Panc1 (cell line): ENCODE measurements at regions not wholly inside any gene's neighbourhood (a gene's known extent, or its start where the extent isn't known, plus 50 kb on each side); places are given as distances from the start of the nearest gene placed in this dataset.

ENCODE experiments used
- ATAC-seq: fragments of 200-7000 bp; cut with Tn5 transposase; 2 replicates; pipeline ENCODE4 v1.9.1; 2020; ENCODE audit warnings: mild to moderate bottlenecking, moderate library complexity
- BruUV-seq: library from RNA; stranded (reverse); fragments of 400-500 nt; replicated peaks from 2 replicates; lab custom pipeline; 2021; lab: Mats Ljungman, UMichigan
- CTCF ChIA-PET: fragments of 300-600 bp; sonication (Branson Sonifier 250); formaldehyde crosslinking; loops from one replicate; lab custom pipeline; 2022; ENCODE audit warnings: antibody characterized with exemption; lab: Charles Lee
- POLR2A ChIA-PET: fragments of 300-600 bp; sonication (Branson Sonifier 250); formaldehyde crosslinking; loops from one replicate; lab custom pipeline; 2022; ENCODE audit warnings: antibody characterized with exemption; lab: Charles Lee
- DNase-seq: peaks from one replicate; pipeline ENCODE4 v3.0.0-alpha.2; 2010; ENCODE audit warnings: low read depth, low spot score
- H3K27ac ChIP-seq: 2 replicates; pipeline ENCODE4 v1.5.1; 2011; ENCODE audit warnings: mild to moderate bottlenecking, low read length, inconsistent platforms
- H3K27me3 ChIP-seq: fragments of 200-500 bp; sonication (Bioruptor generic); 2 replicates; pipeline ENCODE4 v1.6.0; 2014; ENCODE audit warnings: low read length, inconsistent platforms; ENCODE audit not compliant: control insufficient read depth, insufficient read depth
- H3K36me3 ChIP-seq: fragments of 200-500 bp; sonication (Bioruptor generic); 2 replicates; pipeline ENCODE4 v1.5.1; 2014; ENCODE audit warnings: inconsistent platforms, mild to moderate bottlenecking, low read length, moderate library complexity; ENCODE audit not compliant: control insufficient read depth, insufficient read depth
- H3K4me1 ChIP-seq: 2 replicates; pipeline ENCODE4 v1.5.1; 2011; ENCODE audit warnings: inconsistent platforms, mild to moderate bottlenecking, low read length, moderate library complexity; ENCODE audit not compliant: control insufficient read depth, insufficient read depth
- H3K4me3 ChIP-seq, 2 experiments: 2 replicates each; pipeline ENCODE4 v1.5.1; 2011 to 2012; ENCODE audit warnings: low read depth in 2 of 2, low read length in 2 of 2, mild to moderate bottlenecking in 2 of 2, inconsistent platforms in 1 of 2, moderate library complexity in 1 of 2
- H3K9me3 ChIP-seq: fragments of 200-500 bp; sonication (Bioruptor generic); 2 replicates; pipeline ENCODE4 v1.5.1; 2014; ENCODE audit warnings: low read depth, mild to moderate bottlenecking, inconsistent platforms, low read length, moderate library complexity; ENCODE audit not compliant: control insufficient read depth, insufficient read depth
- POLR2AphosphoS5 ChIP-seq: IDR thresholded peaks from 2 replicates; pipeline ENCODE4 v1.6.1; 2012; ENCODE audit warnings: mild to moderate bottlenecking, low read depth, low read length, moderate library complexity
- SIN3A ChIP-seq: IDR thresholded peaks from 2 replicates; pipeline ENCODE4 v1.6.1; 2012; ENCODE audit warnings: low read depth, mild to moderate bottlenecking, low read length, moderate library complexity, borderline replicate concordance; ENCODE audit not compliant: insufficient read depth
- TCF7L2 ChIP-seq: IDR thresholded peaks from 2 replicates; pipeline ENCODE4 v1.6.1; 2011; ENCODE audit warnings: mild to moderate bottlenecking, low read depth, low read length, inconsistent platforms
- in situ Hi-C: cut with HindIII; loops from 2 replicates; pipeline ENCODE4 v1.10.0; 2016; ENCODE audit warnings: low sequenced_read_pairs, low pct_unique_long_range_greater_than_20kb
- intact Hi-C: fragments of 100-400 bp; cut with micrococcal nuclease; formaldehyde crosslinking; loops from one replicate; pipeline ENCODE4 v1.10.0; 2022; ENCODE audit not compliant: unreplicated experiment
- TF ChIP-seq, protein P1 (sequence below), 2 experiments: IDR thresholded peaks; 2 replicates each; pipeline ENCODE4 v1.6.1; 2011 to 2012; ENCODE audit warnings: low read depth in 2 of 2, control low read depth in 1 of 2, low read length in 1 of 2, mild to moderate bottlenecking in 1 of 2, moderate library complexity in 1 of 2; ENCODE audit not compliant: insufficient read depth in 1 of 2
- TF ChIP-seq, protein P2 (sequence below): fragments of 450-650 bp; IDR thresholded peaks from 2 replicates; pipeline ENCODE4 v1.5.1; 2017; ENCODE audit warnings: mild to moderate bottlenecking

DNA sequence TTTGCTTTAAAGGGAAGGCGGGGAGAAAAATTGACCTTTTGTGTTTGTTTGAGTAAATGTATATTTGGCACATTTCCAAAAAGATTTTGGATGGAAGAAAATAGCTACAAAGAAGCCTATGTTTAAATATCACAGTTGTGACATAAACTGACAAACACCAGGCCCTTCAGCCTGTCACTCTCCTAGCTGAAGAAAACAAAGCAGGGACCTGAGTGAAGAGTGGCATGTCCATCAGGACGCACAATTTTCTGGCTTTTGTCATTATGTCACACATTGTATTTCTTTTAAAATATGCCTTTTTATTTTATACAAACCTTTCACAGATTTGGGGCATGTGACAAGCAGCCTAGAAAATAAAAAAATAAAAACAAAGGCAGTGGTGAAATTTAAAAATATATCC is 241.2 kb downstream of the OGFRL1 start:
- intact Hi-C loops (no loop called here), in situ Hi-C loops (no loop called here)
- Histone ChIP-seq H3K27me3 (peaks cover 6% of the 10 kb centered on the region; the same call in 1 of the 2 replicates), H3K27ac (no peak overlapping the region), H3K4me3 (no peak overlapping the region), H3K4me1 (no peaks in the 10 kb centered on the region), H3K36me3 (no peaks in the 10 kb centered on the region), H3K9me3 (no peaks in the 10 kb centered on the region)
- no peak for ATAC-seq
- DNase-seq = no peak
- ChIA-PET POLR2A (no interaction called here), CTCF (no interaction called here)
- TF ChIP-seq, protein P1, sequence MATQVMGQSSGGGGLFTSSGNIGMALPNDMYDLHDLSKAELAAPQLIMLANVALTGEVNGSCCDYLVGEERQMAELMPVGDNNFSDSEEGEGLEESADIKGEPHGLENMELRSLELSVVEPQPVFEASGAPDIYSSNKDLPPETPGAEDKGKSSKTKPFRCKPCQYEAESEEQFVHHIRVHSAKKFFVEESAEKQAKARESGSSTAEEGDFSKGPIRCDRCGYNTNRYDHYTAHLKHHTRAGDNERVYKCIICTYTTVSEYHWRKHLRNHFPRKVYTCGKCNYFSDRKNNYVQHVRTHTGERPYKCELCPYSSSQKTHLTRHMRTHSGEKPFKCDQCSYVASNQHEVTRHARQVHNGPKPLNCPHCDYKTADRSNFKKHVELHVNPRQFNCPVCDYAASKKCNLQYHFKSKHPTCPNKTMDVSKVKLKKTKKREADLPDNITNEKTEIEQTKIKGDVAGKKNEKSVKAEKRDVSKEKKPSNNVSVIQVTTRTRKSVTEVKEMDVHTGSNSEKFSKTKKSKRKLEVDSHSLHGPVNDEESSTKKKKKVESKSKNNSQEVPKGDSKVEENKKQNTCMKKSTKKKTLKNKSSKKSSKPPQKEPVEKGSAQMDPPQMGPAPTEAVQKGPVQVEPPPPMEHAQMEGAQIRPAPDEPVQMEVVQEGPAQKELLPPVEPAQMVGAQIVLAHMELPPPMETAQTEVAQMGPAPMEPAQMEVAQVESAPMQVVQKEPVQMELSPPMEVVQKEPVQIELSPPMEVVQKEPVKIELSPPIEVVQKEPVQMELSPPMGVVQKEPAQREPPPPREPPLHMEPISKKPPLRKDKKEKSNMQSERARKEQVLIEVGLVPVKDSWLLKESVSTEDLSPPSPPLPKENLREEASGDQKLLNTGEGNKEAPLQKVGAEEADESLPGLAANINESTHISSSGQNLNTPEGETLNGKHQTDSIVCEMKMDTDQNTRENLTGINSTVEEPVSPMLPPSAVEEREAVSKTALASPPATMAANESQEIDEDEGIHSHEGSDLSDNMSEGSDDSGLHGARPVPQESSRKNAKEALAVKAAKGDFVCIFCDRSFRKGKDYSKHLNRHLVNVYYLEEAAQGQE (IDR thresholded peaks at IDR 0.05; ENCODE audit: insufficient read depth in 1 of 2, low read depth in 2 of 2, low read length in 1 of 2) = no peak
- TF ChIP-seq POLR2AphosphoS5 (no peak), SIN3A (no peak), TCF7L2 (no peak)
- TF ChIP-seq, protein P2, sequence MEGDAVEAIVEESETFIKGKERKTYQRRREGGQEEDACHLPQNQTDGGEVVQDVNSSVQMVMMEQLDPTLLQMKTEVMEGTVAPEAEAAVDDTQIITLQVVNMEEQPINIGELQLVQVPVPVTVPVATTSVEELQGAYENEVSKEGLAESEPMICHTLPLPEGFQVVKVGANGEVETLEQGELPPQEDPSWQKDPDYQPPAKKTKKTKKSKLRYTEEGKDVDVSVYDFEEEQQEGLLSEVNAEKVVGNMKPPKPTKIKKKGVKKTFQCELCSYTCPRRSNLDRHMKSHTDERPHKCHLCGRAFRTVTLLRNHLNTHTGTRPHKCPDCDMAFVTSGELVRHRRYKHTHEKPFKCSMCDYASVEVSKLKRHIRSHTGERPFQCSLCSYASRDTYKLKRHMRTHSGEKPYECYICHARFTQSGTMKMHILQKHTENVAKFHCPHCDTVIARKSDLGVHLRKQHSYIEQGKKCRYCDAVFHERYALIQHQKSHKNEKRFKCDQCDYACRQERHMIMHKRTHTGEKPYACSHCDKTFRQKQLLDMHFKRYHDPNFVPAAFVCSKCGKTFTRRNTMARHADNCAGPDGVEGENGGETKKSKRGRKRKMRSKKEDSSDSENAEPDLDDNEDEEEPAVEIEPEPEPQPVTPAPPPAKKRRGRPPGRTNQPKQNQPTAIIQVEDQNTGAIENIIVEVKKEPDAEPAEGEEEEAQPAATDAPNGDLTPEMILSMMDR = no peak
- no TSS peak for BruUV-seq

DNA sequence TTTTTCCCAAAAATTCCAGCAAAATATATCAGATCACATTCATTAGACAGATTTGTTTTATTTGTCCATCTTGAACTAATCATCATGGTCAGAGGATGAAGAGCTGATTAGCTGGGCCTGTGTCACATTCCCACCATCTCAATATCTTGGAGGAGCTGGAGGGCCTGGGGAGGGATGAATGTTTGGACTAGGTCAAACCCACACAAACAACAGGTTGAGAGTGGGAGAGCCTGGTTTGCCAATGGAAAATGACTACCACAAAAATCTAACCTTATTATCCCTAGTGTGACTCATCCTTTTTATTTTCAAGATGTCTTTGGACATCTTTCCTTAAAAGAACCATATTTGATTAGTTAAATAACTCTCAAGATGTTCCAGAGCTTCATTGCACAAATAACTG is 242.4 kb downstream of the OGFRL1 start:
- intact Hi-C loops = no loop called here
- TF ChIP-seq, protein P1 (IDR thresholded peaks at IDR 0.05; ENCODE audit: insufficient read depth in 1 of 2, low read depth in 2 of 2, low read length in 1 of 2) = no peak
- no peak for TF ChIP-seq POLR2AphosphoS5
- TF ChIP-seq TCF7L2 = no peak
- no peak for TF ChIP-seq SIN3A

More for the DNA sequence above, 242.4 kb downstream of the OGFRL1 start:
- ChIA-PET CTCF (no interaction called here), POLR2A (no interaction called here)
- in situ Hi-C loops = no loop called here
- H3K27me3 ChIP-seq = peaks cover 4% of the 10 kb centered on the region; the same call in 1 of the 2 replicates
- H3K9me3 ChIP-seq = no peaks in the 10 kb centered on the region
- no peak overlapping the region for H3K4me3 ChIP-seq
- no TSS peak for BruUV-seq
- no peaks in the 10 kb centered on the region for H3K4me1 ChIP-seq
- H3K27ac ChIP-seq = no peak overlapping the region
- DNase-seq = no peak
- H3K36me3 ChIP-seq = no peaks in the 10 kb centered on the region
- ATAC-seq = no peak
